HL-60 (cell line): ENCODE measurements at regions not wholly inside any gene's neighbourhood (a gene's known extent, or its start where the extent isn't known, plus 50 kb on each side); places are given as distances from the start of the nearest gene placed in this dataset.

Experiments
- DNase-seq, 2 experiments: peaks; one replicate each; pipeline ENCODE4 v3.0.0-alpha.2; 2010 to 2020; ENCODE audit warnings: low read depth in 1 of 2, low spot score in 1 of 2
- H3K27ac ChIP-seq: fragments of 250-450 bp; sonication (Bioruptor Pico); replicated peaks from 2 replicates; pipeline ENCODE4 v1.5.1; 2020; ENCODE audit warnings: mild to moderate bottlenecking, moderate library complexity
- H3K27me3 ChIP-seq: fragments of 250-450 bp; sonication (Bioruptor Pico); 2 replicates; pipeline ENCODE4 v1.5.1; 2021; ENCODE audit warnings: mild to moderate bottlenecking, moderate library complexity; ENCODE audit not compliant: insufficient read depth, poor library complexity, severe bottlenecking
- H3K4me3 ChIP-seq: replicated peaks from 2 replicates; pipeline ENCODE4 v1.5.1; 2011; ENCODE audit warnings: mild to moderate bottlenecking, control low read depth, low read length; ENCODE audit not compliant: insufficient read depth
- GABPA ChIP-seq: IDR thresholded peaks from 2 replicates; pipeline ENCODE4 v1.6.1; 2012; ENCODE audit warnings: low read depth
- POLR2AphosphoS5 ChIP-seq: IDR thresholded peaks from 2 replicates; pipeline ENCODE4 v1.6.1; 2012; ENCODE audit warnings: low read depth
- SPI1 ChIP-seq: IDR thresholded peaks from 2 replicates; pipeline ENCODE4 v1.6.1; 2012; ENCODE audit warnings: low read depth, mild to moderate bottlenecking, borderline replicate concordance
- TF ChIP-seq, protein P1 (sequence below): IDR thresholded peaks from 2 replicates; pipeline ENCODE4 v1.6.1; 2012; ENCODE audit warnings: low read depth; ENCODE audit not compliant: insufficient replicate concordance
- TF ChIP-seq, protein P2 (sequence below): IDR thresholded peaks from one replicate; pipeline ENCODE4 v1.5.1; 2011; ENCODE audit warnings: low read length, control low read depth, inconsistent platforms; ENCODE audit not compliant: insufficient read depth

DNA sequence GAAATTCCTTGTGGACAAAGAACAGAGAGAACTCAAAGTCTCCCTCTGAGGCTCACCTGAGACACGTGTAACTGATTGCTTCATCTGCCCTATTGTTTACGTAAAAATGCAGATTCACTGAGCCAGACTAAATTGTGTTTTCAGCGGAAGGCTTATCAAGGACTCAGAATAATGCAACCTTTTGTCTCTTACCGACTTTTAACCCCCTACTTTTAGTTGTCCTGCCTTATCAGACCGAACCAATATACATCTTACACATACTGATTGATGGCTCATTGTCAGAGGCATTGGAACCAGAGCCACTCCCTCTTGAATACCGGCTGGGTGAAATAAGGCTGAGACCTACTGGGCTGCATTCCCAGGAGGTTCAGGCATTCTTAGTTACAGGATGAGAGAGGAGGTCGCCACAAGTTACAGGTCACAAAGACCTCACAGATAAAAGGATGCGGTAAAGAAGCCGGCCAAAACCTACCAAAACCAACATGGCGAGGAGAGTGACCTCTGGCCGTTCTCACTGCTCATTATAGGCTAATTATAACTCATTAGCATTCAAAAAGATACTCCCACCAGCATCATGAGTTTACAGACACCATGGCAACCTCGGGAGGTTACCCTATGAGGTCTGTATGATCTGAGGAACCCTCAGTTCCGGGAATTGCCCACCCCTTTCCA is 95.5 kb upstream of the ZNF184 start:
- H3K27me3 ChIP-seq, result no peaks in the 10 kb centered on the region
- TF ChIP-seq GABPA (no peak), POLR2AphosphoS5 (no peak), SPI1 (no peak)
- TF ChIP-seq, protein P1, sequence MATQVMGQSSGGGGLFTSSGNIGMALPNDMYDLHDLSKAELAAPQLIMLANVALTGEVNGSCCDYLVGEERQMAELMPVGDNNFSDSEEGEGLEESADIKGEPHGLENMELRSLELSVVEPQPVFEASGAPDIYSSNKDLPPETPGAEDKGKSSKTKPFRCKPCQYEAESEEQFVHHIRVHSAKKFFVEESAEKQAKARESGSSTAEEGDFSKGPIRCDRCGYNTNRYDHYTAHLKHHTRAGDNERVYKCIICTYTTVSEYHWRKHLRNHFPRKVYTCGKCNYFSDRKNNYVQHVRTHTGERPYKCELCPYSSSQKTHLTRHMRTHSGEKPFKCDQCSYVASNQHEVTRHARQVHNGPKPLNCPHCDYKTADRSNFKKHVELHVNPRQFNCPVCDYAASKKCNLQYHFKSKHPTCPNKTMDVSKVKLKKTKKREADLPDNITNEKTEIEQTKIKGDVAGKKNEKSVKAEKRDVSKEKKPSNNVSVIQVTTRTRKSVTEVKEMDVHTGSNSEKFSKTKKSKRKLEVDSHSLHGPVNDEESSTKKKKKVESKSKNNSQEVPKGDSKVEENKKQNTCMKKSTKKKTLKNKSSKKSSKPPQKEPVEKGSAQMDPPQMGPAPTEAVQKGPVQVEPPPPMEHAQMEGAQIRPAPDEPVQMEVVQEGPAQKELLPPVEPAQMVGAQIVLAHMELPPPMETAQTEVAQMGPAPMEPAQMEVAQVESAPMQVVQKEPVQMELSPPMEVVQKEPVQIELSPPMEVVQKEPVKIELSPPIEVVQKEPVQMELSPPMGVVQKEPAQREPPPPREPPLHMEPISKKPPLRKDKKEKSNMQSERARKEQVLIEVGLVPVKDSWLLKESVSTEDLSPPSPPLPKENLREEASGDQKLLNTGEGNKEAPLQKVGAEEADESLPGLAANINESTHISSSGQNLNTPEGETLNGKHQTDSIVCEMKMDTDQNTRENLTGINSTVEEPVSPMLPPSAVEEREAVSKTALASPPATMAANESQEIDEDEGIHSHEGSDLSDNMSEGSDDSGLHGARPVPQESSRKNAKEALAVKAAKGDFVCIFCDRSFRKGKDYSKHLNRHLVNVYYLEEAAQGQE, result no peak
- TF ChIP-seq, protein P2, sequence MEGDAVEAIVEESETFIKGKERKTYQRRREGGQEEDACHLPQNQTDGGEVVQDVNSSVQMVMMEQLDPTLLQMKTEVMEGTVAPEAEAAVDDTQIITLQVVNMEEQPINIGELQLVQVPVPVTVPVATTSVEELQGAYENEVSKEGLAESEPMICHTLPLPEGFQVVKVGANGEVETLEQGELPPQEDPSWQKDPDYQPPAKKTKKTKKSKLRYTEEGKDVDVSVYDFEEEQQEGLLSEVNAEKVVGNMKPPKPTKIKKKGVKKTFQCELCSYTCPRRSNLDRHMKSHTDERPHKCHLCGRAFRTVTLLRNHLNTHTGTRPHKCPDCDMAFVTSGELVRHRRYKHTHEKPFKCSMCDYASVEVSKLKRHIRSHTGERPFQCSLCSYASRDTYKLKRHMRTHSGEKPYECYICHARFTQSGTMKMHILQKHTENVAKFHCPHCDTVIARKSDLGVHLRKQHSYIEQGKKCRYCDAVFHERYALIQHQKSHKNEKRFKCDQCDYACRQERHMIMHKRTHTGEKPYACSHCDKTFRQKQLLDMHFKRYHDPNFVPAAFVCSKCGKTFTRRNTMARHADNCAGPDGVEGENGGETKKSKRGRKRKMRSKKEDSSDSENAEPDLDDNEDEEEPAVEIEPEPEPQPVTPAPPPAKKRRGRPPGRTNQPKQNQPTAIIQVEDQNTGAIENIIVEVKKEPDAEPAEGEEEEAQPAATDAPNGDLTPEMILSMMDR, result no peak

DNA sequence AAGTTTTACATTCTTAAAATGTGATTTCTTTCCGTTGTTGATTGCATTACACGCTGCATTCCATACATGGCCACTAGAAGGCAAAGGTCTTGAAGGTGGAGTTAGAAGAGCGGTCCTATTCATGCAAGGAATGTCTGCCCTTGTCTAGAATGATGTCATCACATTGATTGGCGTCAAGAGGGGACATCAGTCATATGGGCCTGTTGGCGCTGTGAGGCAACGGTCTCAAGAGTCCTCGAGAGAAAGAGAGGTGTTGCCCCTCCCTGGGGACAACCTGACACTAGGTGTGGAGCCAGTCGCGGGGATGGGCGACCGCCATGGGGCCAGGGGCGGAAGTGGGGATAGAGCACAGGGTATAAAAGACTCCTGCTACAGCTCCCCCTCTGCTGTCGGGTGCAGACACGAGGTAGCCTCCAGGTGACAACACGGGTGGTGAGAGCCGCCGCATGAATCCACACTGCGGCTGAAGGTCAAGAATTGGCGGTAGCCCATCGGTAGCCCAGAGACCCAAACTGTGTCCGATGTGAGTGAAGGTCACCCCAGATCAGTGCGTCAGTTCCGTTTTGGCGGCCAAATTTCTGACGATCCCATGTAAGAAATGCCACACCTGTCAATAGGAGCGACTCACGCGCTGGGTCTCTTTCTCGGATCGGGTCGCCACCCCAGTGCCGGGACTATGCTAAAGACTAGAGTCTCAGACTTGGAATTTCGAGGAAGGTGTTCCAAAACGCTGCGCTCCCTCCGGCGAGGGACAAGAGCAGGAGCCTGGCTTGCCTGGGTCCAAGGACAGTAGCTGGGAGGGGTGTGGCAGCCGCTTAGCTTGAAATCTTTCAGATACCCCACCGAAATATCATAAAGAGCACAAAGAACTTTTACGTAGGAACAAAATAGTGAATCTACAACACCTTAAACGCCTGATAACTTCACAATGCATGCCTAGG is 93.2 kb upstream of the ZNF184 start:
- no peak overlapping the region for H3K27ac ChIP-seq
- TF ChIP-seq, protein P2, result no peak
- TF ChIP-seq SPI1 (no peak), GABPA (no peak), POLR2AphosphoS5 (no peak)
- TF ChIP-seq, protein P1, result no peak
- DNase-seq, result no peak
- H3K27me3 ChIP-seq, result no peaks in the 10 kb centered on the region
- no peak overlapping the region for H3K4me3 ChIP-seq

More for the DNA sequence above, 95.5 kb upstream of the ZNF184 start:
- no peak overlapping the region for H3K4me3 ChIP-seq
- no peak for DNase-seq
- H3K27ac ChIP-seq, result no peak overlapping the region

DNA sequence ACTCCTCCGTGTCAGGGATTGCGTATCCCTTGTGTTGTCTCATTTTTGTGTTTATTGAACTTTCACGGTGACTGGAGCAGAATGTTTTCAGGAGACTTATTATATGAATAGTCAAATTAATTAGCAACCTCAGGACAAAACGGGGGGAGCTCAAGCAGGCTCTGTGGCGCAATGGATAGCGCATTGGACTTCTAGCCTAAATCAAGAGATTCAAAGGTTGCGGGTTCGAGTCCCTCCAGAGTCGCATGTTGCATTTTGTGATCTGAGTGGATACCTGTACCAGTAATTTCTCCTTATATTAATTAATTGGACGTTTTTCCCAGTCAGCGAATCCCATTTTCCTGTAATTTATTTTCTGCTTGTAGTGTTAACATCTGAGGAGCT is 89.1 kb upstream of the ZNF184 start:
- Histone ChIP-seq H3K4me3 (no peak overlapping the region), H3K27me3 (no peaks in the 10 kb centered on the region), H3K27ac (no peak overlapping the region)
- TF ChIP-seq, protein P1, result no peak
- TF ChIP-seq POLR2AphosphoS5, result no peak
- TF ChIP-seq, protein P2, result no peak
- no peak for TF ChIP-seq GABPA
- TF ChIP-seq SPI1, result no peak
- DNase-seq, result no peak
